ENCODE measurements at regions not wholly inside any gene's neighbourhood (a gene's known extent, or its start where the extent isn't known, plus 50 kb on each side); places are given as distances from the start of the nearest gene placed in this dataset.

GRCh38 chr2:81903534-81903933 is 1599.0 kb upstream of the LRRTM1 start:
- no peaks in the 10 kb centered on the region; the same call in 1 of the 2 replicates for H3K9me2 ChIP-seq (replicated peaks; ENCODE audit: control insufficient read depth, low read length)
- no peaks in the 10 kb centered on the region for H3K36me3 ChIP-seq (ENCODE audit: control insufficient read depth, low read length)
- no peaks in the 10 kb centered on the region for H3K4me1 ChIP-seq (ENCODE audit: control insufficient read depth, low read length)
- H3K27me3 ChIP-seq (ENCODE audit: control insufficient read depth, low read length) = no peaks in the 10 kb centered on the region
- H3K79me2 ChIP-seq (ENCODE audit: control insufficient read depth, low read length) = no peaks in the 10 kb centered on the region
- no peaks in the 10 kb centered on the region for H3F3A ChIP-seq (ENCODE audit: control insufficient read depth, insufficient read depth)
- no peak overlapping the region for H3K4me3 ChIP-seq (ENCODE audit: low read length)
- H3K4me2 ChIP-seq (ENCODE audit: low read length) = no peak overlapping the region
- H4K20me1 ChIP-seq (ENCODE audit: control insufficient read depth, insufficient read depth, low read depth, low read length) = no peaks in the 10 kb centered on the region
- H3K9me3 ChIP-seq (ENCODE audit: control insufficient read depth, insufficient read depth, low read length) = no peaks in the 10 kb centered on the region
- TF ChIP-seq, protein P1, sequence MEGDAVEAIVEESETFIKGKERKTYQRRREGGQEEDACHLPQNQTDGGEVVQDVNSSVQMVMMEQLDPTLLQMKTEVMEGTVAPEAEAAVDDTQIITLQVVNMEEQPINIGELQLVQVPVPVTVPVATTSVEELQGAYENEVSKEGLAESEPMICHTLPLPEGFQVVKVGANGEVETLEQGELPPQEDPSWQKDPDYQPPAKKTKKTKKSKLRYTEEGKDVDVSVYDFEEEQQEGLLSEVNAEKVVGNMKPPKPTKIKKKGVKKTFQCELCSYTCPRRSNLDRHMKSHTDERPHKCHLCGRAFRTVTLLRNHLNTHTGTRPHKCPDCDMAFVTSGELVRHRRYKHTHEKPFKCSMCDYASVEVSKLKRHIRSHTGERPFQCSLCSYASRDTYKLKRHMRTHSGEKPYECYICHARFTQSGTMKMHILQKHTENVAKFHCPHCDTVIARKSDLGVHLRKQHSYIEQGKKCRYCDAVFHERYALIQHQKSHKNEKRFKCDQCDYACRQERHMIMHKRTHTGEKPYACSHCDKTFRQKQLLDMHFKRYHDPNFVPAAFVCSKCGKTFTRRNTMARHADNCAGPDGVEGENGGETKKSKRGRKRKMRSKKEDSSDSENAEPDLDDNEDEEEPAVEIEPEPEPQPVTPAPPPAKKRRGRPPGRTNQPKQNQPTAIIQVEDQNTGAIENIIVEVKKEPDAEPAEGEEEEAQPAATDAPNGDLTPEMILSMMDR (IDR thresholded peaks at IDR 0.05; ENCODE audit: low read depth, low read length, poor library complexity, severe bottlenecking) = no peak
- TF ChIP-seq EZH2phosphoT487 (IDR thresholded peaks at IDR 0.05; ENCODE audit: borderline replicate concordance, low read length) = no peak
- no peak overlapping the region for H3K27ac ChIP-seq (ENCODE audit: low read depth, low read length)

DNA sequence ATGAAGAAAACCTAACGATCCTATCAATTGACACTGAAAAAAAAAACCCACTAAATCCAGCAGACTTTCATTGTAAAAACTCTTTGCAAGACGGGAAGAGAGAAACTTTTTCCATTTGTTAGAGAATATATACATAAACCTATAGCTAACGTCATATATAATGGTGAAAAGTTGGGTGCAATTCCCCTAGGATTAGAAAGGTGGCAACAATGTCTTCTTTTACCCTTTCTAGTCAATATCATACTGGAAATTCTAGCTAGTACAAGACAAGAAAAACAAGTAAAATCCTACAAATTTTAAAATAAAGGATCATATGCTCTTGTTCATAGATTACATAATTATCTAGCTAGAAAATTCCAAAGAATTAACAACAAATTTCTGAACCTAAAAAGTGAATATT is 1596.5 kb upstream of the LRRTM1 start:
- Histone ChIP-seq H3K4me3 (ENCODE audit: low read length) (no peak overlapping the region), H3F3A (ENCODE audit: control insufficient read depth, insufficient read depth) (no peaks in the 10 kb centered on the region), H3K4me1 (ENCODE audit: control insufficient read depth, low read length) (no peaks in the 10 kb centered on the region), H3K27ac (ENCODE audit: low read depth, low read length) (no peak overlapping the region), H3K79me2 (ENCODE audit: control insufficient read depth, low read length) (no peaks in the 10 kb centered on the region), H3K36me3 (ENCODE audit: control insufficient read depth, low read length) (no peaks in the 10 kb centered on the region), H3K9me2 (replicated peaks; ENCODE audit: control insufficient read depth, low read length) (no peaks in the 10 kb centered on the region), H3K4me2 (ENCODE audit: low read length) (no peak overlapping the region), H4K20me1 (ENCODE audit: control insufficient read depth, insufficient read depth, low read depth, low read length) (no peaks in the 10 kb centered on the region), H3K9me3 (ENCODE audit: control insufficient read depth, insufficient read depth, low read length) (no peaks in the 10 kb centered on the region), H3K27me3 (ENCODE audit: control insufficient read depth, low read length) (no peaks in the 10 kb centered on the region)
- no peak for TF ChIP-seq EZH2phosphoT487 (IDR thresholded peaks at IDR 0.05; ENCODE audit: borderline replicate concordance, low read length)
- TF ChIP-seq, protein P1 (IDR thresholded peaks at IDR 0.05; ENCODE audit: low read depth, low read length, poor library complexity, severe bottlenecking) = no peak

GRCh38 chr2:81895620-81896250 is 1591.2 kb upstream of the LRRTM1 start:
- Histone ChIP-seq H3K27me3 (ENCODE audit: control insufficient read depth, low read length) (no peaks in the 10 kb centered on the region), H3K9me3 (ENCODE audit: control insufficient read depth, insufficient read depth, low read length) (no peaks in the 10 kb centered on the region), H3K4me1 (ENCODE audit: control insufficient read depth, low read length) (no peaks in the 10 kb centered on the region), H3K79me2 (ENCODE audit: control insufficient read depth, low read length) (no peaks in the 10 kb centered on the region), H3K27ac (ENCODE audit: low read depth, low read length) (no peak overlapping the region), H3K4me2 (ENCODE audit: low read length) (no peak overlapping the region), H3K9me2 (replicated peaks; ENCODE audit: control insufficient read depth, low read length) (no peaks in the 10 kb centered on the region), H3F3A (ENCODE audit: control insufficient read depth, insufficient read depth) (no peaks in the 10 kb centered on the region), H4K20me1 (ENCODE audit: control insufficient read depth, insufficient read depth, low read depth, low read length) (no peaks in the 10 kb centered on the region), H3K36me3 (ENCODE audit: control insufficient read depth, low read length) (no peaks in the 10 kb centered on the region), H3K4me3 (ENCODE audit: low read length) (no peak overlapping the region)
- TF ChIP-seq, protein P1 (IDR thresholded peaks at IDR 0.05; ENCODE audit: low read depth, low read length, poor library complexity, severe bottlenecking) = no peak
- no peak for TF ChIP-seq EZH2phosphoT487 (IDR thresholded peaks at IDR 0.05; ENCODE audit: borderline replicate concordance, low read length)

Measured in DOHH2 (cell line).